ENCODE measurements at regions not wholly inside any gene's neighbourhood (a gene's known extent, or its start where the extent isn't known, plus 50 kb on each side); places are given as distances from the start of the nearest gene placed in this dataset.

- no peak for TF ChIP-seq CSDC2 (CRISPR knock-in tag; IDR thresholded peaks at IDR 0.05)
- no peak for TF ChIP-seq TOX (CRISPR knock-in tag; IDR thresholded peaks at IDR 0.05; ENCODE audit: borderline replicate concordance)
- TF ChIP-seq BACH2 (CRISPR knock-in tag; IDR thresholded peaks at IDR 0.05; ENCODE audit: borderline replicate concordance): no peak
- no peak for TF ChIP-seq TSHZ2 (CRISPR knock-in tag; IDR thresholded peaks at IDR 0.05)
- TF ChIP-seq POU6F1 (CRISPR knock-in tag; IDR thresholded peaks at IDR 0.05; ENCODE audit: borderline replicate concordance, low read depth): no peak
Observed at GRCh38 chr2:234852941-234853340, 98.9 kb upstream of the SH3BP4 start.

All from SK-N-SH treated with all-trans-retinoic acid at 6 μM for 48 hours (cell line).